ENCODE measurements at regions not wholly inside any gene's neighbourhood (a gene's known extent, or its start where the extent isn't known, plus 50 kb on each side); places are given as distances from the start of the nearest gene placed in this dataset.

DNA sequence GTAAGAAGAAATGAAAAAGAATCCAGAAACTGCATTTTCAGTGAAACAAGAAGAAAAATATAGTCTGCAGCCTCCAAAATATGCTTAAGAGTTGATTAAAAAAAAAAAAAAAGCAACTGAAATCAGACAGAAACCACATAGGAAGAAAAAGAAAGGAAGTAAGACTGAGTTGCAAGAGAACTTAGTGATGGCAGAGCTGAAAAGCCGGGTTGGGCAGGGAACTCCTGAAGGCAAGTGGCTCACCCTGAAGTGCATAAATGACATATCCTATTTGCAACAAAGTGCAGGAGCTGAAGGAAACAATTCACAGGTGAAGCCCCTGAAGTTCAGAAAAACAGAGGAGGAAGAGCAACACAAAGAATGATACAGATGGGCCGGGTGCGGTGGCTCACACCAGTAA, 108.8 kb upstream of the SLC25A36 start:
- TF ChIP-seq, protein P1, sequence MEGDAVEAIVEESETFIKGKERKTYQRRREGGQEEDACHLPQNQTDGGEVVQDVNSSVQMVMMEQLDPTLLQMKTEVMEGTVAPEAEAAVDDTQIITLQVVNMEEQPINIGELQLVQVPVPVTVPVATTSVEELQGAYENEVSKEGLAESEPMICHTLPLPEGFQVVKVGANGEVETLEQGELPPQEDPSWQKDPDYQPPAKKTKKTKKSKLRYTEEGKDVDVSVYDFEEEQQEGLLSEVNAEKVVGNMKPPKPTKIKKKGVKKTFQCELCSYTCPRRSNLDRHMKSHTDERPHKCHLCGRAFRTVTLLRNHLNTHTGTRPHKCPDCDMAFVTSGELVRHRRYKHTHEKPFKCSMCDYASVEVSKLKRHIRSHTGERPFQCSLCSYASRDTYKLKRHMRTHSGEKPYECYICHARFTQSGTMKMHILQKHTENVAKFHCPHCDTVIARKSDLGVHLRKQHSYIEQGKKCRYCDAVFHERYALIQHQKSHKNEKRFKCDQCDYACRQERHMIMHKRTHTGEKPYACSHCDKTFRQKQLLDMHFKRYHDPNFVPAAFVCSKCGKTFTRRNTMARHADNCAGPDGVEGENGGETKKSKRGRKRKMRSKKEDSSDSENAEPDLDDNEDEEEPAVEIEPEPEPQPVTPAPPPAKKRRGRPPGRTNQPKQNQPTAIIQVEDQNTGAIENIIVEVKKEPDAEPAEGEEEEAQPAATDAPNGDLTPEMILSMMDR (IDR thresholded peaks at IDR 0.05) = no peak
- no peak for TF ChIP-seq EZH2 (IDR thresholded peaks at IDR 0.05)
- TF ChIP-seq EZH2phosphoT487 (IDR thresholded peaks at IDR 0.05) = no peak
